ENCODE measurements at regions not wholly inside any gene's neighbourhood (a gene's known extent, or its start where the extent isn't known, plus 50 kb on each side); places are given as distances from the start of the nearest gene placed in this dataset.
"Not testable (repeated sequence)": the region's sequence is repeated elsewhere in the genome, so short reads cannot be mapped to it uniquely, and the experiment has no call there.

- DNase-seq = no peak
These were observed 351.3 kb upstream of the KITLG start for GRCh38 chr12:88931598-88931997.

DNA sequence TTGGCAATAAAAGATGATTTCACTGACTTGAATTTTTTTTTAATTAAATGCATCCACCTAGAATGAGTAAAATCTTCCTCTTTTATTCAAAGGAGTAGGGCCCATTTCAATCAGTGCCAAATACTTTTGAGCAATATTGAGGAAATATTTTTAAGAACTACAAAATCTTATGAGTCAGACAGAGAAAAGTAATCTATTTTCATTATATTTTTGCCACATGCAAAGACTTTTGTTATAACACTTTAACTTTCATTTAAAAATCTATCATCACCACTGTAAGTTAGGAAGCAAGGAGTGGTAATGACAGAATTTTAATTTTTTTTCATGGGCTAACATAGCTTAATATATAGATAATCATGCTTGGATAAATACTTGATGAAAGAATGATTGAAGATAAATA, 345.2 kb upstream of the KITLG start:
- DNase-seq = no peak

GRCh38 chr12:88924162-88924561, 343.9 kb upstream of the KITLG start:
- DNase-seq = no peak

DNA sequence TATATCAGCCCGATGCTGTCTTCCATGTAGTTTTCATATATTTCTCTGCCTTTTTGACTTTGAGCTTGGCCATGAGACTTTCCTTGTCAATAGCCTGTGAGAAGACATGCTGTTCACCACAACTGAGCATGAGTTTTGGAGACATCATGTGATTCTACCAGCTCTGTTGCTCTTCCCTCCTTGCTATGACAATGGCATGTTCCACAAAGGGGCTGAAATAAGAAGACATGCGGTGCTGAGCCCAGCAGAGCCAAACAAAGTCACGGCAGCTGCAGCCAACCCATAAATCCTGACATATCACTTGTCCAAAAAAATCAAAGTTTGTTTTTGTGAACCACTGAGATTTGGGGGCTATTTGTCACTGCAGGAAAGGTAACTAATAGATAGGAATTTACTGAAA, 343.4 kb upstream of the KITLG start:
- DNase-seq = no peak

- DNase-seq = no peak
These were observed 342.5 kb upstream of the KITLG start for GRCh38 chr12:88922816-88923215.

DNA sequence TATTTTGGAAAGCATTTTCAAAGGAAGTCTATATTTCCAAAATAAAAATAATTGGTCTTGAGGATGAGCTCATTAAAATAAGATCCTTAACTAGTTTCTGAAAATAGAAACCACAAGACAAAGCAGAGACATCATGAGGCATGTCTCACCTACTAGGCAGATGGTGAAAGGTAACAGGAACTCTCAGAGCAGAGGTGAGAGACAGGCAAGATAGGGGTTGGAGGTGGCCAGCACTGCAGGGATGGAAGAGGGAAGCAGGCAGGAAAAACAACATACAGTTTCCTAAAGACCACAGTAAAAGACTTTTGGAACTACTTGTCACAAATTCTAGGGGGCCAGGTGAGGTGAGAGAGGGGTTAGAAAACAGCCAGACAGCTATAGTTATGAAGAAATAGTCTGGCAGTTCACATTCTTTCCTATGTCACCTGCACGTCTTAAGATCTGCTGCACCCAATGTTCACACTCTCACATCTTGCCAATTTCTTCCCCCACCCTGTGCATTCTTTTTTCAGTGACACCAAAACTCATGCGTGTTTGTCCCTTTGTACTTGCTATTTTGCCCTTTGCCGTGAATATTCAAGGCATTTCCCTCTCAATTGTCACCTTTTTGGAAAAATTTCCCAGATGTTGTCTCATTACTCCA, 341.7 kb upstream of the KITLG start:
- no peak for DNase-seq

DNA sequence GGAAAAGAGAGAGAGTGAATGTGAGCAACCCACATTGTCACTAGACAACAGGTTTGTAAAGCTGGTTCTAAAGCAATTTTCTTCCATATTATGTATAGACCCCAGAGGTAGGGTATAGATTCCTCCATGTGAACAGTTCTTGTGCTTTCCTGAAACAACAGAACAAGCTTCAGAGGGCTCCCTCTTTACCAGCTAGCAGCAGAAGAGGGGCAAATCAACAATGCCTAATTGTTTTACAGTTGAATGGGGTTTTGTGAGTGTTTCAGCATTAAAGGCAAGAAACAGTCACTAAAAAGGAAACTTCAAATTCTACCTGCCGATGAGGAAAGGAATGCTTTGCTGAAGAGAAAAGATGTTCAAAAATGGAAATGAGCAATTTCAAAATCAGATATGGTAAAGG, 341.2 kb upstream of the KITLG start:
- no peak for DNase-seq

DNA sequence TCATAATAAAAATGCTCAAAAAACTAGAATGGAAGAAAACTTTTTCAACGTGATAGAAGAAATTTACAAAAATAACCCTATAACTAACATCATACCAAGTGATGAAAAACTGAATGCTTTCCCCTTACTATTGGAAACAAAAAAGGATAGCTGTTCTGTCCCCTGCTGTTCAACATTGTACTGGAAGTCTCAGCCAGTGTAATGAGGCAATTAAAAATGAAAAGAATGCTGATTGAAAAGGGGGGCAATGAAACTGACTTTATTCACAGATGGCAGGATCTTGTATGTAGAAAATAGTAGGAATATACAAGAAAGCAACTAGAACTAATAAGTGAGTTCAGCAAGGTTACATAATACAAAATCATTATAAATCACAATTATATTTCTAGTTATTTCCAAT, 337.9 kb upstream of the KITLG start:
- DNase-seq = no peak

DNA sequence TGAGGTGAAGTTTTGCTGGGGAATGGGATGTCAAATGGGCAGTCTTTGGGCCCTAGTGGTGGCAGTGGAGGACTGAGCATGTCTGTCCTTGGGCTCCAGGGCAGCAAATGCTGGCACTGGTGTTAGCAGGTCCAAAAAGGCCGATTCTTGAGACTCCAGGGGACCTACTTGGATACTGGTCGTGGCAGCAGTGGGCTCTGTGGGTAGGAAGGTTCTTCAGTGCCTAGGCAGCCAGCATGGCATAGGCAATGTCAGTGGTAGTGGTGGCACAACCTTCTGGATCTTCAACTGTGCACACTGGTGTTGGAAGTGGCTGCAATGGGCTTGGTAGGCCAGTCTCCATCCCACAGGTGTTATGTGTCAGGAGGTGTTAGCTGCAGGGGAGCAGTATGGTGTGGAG, 334.7 kb upstream of the KITLG start:
- DNase-seq = no peak

DNA sequence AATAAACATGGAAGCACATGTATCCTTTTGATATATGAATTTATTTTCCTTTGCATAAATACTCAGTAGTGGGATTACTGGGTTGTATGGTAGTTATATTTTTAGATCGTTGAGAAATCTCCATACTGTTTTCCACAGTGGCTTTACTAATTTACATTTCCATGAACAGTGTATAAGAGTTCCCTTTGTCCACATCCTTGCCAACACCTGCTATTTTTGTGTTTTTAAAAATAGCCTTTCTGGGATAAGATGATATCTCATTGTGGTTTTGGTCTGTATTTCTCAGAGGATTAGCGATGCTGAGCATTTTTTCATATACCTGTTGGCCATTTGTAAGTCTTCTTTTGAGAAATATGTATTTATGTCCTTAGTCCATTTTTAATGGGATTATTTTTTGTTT, 329.2 kb upstream of the KITLG start:
- DNase-seq = no peak

- DNase-seq = no peak
These were observed 328.1 kb upstream of the KITLG start for GRCh38 chr12:88908345-88908744.

- DNase-seq = no peak
These were observed 324.4 kb upstream of the KITLG start for GRCh38 chr12:88904705-88905104.

DNA sequence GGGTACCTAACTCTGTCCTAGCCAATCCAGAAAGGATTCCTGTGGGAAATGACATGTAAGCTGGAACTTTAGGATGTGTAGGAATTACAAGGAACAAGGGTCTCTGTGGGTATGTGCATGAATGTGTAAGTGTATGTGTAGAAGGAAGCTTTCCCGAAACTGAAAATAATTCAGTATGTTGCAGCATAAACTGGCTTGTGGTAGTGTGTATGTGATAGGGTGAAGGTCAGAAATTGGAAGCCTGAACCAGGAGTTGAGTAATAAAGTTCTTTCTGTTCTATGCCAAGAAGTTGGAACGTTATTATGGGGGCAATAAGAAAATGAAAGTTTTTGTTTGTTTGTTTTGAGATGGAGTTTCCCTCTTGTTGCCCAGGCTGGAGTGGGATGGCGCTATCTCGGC, 323.1 kb upstream of the KITLG start:
- no peak for DNase-seq

DNA sequence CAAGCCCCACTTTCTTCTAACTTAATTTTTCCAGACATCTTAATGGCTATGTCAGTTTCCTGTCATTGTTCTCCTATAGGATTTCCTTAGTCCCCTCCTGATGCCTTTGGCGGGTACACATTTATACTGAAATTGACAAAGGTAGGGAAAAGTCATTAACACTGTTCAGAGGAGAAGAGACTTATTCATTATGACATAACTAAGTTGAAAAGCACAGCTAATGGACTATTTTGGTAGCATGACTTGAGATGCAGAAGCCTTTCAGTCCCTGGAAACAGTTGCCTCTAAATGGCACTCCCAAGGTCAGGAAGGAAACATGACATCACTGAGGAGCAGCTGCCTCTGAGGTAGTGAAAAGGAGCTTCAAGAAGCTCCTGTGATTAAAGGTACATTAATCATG, 317.5 kb upstream of the KITLG start:
- no peak for DNase-seq

- DNase-seq = no peak
These were observed 316.7 kb upstream of the KITLG start for GRCh38 chr12:88896958-88897357.

- no peak for DNase-seq
These were observed 315.4 kb upstream of the KITLG start for GRCh38 chr12:88895634-88896033.

DNA sequence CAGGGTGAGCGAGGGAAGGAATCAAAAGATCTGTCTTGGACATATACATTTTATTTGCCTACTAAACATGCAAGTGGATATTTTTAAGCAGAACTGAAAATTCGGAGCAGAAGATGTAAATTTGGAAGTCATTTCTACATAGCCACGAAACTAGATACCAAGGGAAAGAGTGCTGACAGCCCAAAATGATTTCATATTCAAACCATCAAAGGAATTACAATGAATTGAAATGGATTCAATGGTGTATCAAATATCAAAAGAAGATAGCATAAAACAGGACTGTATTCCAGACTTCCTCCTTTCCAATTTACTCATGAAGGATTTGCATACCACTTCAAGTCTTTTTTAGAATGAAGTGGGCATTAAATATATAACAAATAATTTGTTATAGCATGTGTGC, 313.5 kb upstream of the KITLG start:
- no peak for DNase-seq

- not testable (repeated sequence) for DNase-seq
These were observed 311.2 kb upstream of the KITLG start for GRCh38 chr12:88891434-88891833.

DNA sequence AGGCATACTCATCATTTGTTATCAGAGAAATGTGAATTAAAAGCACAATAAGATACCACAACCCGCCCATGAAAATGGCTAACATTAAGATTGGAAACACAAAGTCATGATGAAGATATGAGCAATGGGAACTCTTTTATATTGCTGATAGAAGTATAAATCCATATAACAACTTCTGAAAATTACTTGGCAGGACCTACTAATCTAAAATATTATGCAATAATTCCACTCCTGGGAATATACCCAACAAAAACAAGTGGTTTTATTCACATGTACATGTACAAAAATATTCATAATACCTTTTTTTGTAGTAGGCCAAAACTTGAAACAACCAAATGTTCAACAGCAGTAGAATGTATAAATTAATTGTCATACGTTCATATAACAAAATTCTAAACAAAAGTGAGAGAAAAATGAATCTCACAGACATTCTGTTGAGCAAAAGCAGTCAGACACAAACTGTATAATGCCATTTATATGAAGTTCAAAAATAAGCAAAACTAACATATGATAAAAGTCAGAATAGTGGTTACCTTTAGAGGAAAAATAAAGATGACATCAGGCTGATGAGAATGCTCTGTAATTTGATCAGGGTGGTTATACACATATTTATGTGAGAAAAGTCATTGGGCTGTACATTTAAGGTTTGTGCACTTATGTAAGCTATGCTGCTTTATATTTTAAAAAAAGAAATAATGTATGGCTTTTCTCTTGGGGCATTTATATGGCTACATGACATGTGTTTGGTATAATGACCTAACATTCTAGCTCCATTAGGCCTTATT, 309.2 kb upstream of the KITLG start:
- no peak for DNase-seq

GRCh38 chr12:88884600-88884999, 304.3 kb upstream of the KITLG start:
- no peak for DNase-seq

DNA sequence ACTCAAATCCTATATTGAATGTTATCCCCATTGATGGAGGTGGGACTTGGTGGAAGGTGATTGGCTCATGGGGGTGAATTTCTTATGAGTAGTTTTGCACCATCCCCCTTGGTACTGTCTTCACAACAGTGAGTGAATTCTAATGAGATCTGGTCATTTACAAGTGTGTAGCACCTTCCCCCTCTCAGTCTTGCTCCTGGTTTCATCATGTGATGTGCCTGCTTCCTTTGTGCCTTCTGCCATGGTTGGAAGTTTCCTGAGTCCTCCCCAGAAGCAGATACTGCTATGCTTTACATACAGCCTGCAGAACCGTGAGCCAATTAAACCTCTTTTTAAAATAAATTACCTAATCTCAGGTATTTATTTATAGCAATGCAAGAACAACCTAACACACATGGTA, 302.4 kb upstream of the KITLG start:
- DNase-seq = no peak

DNA sequence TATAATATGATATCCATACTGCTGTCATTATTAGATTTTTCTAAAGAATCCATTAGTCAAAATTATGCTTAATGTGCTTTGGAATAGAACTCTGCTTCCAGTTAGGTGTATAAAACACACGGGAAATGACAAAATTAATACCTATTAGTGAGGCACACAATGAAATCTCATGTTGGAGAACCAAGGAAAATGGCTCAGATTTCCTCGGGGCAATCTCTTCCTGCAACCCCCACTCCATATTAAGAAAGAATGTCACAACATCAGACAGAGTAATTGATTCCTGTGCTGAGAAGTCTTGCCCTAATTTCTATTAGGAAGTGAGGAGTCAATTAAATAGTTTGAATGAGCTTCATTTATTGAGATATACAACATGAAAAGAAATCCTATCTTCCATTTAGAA, 299.8 kb upstream of the KITLG start:
- no peak for DNase-seq

DNA sequence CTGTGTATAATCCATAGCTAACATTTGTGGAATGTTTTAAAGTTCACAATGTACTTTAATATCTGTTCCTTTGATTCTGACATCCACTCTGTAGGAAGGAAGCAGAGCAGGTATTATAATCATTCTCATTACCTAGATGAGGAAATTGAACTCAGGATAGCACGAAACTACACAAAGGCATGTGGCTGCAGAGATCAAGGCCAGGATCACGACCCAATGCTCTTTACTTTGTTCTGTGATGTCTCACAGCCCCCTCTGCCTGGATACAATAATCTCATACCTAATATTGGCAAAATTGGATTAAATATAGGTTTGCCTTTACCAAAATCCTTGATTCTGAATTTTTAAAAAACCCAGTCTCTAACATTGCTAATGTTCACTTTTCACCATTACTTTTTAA, 298.0 kb upstream of the KITLG start:
- no peak for DNase-seq

GRCh38 chr12:88876857-88877256, 296.6 kb upstream of the KITLG start:
- DNase-seq = no peak
